Esophagus muscularis mucosa (tissue), 4 donors: ENCODE measurements at regions not wholly inside any gene's neighbourhood (a gene's known extent, or its start where the extent isn't known, plus 50 kb on each side); places are given as distances from the start of the nearest gene placed in this dataset.

Experiments used
- DNase-seq: peaks from one replicate; pipeline ENCODE4 v3.0.0-alpha.2; 2017; ENCODE audit errors: extremely low spot score
- H3K27ac ChIP-seq, 4 donors: fragments of 200-600 bp; sonication (generic); replicated peaks in 1 of 4; 1 replicate in 3 of 4; 2 replicates in 1 of 4; pipeline ENCODE4 v1.5.1; 2016 to 2019; ENCODE audit warnings: mild to moderate bottlenecking in 1 of 4
- H3K27me3 ChIP-seq, 4 donors: fragments of 200-600 bp; sonication (generic); one replicate each; pipeline versions ENCODE4 v1.5.1 to v1.6.0; 2016 to 2019
- H3K36me3 ChIP-seq, 4 donors: fragments of 200-600 bp; sonication (generic); one replicate each; pipeline ENCODE4 v1.5.1; 2016 to 2019
- H3K4me1 ChIP-seq, 4 donors: fragments of 200-600 bp; sonication (generic); one replicate each; pipeline ENCODE4 v1.5.1; 2016 to 2019
- H3K4me3 ChIP-seq, 4 donors: fragments of 200-600 bp; sonication (generic); 1 replicate in 2 of 4; 2 replicates in 2 of 4; pipeline ENCODE4 v1.5.1; 2016 to 2019; ENCODE audit warnings: mild to moderate bottlenecking in 4 of 4, moderate library complexity in 1 of 4
- H3K9me3 ChIP-seq, 4 donors: fragments of 200-600 bp; sonication (generic); 1 replicate in 3 of 4; 2 replicates in 1 of 4; pipeline ENCODE4 v1.5.1; 2016 to 2019
- EP300 ChIP-seq: sonication (generic); formaldehyde crosslinking; IDR thresholded peaks from one replicate; pipeline ENCODE4 v1.6.1; 2017; ENCODE audit warnings: antibody characterized with exemption
- POLR2A ChIP-seq: fragments of 450-650 bp; IDR thresholded peaks from one replicate; pipeline ENCODE4 v1.6.1; 2017; ENCODE audit warnings: antibody characterized with exemption, moderate library complexity, mild to moderate bottlenecking, low read depth
- POLR2AphosphoS5 ChIP-seq, 2 donors: sonication (generic); formaldehyde crosslinking; IDR thresholded peaks; one replicate each; pipeline ENCODE4 v1.6.1; 2017; ENCODE audit warnings: antibody characterized with exemption in 2 of 2
- WGBS: methylation state at CpG from one replicate; pipeline ENCODE4 v1.1.5; 2018; 5-methylcytosine and 5-hydroxymethylcytosine counted together
- intact Hi-C: fragments of 100-400 bp; cut with DNase I; formaldehyde crosslinking; loops from one replicate; pipeline ENCODE4 v1.15.1; 2023
- TF ChIP-seq, protein P1 (sequence below), 3 experiments: fragments of 200-600 bp in 2 of 3; fragments of 450-650 bp in 1 of 3; sonication (generic) in 2 of 3; IDR thresholded peaks; one replicate each; pipeline ENCODE4 v1.5.1; 2017 to 2019; ENCODE audit warnings: antibody characterized with exemption in 3 of 3, mild to moderate bottlenecking in 2 of 3, moderate library complexity in 1 of 3

DNA sequence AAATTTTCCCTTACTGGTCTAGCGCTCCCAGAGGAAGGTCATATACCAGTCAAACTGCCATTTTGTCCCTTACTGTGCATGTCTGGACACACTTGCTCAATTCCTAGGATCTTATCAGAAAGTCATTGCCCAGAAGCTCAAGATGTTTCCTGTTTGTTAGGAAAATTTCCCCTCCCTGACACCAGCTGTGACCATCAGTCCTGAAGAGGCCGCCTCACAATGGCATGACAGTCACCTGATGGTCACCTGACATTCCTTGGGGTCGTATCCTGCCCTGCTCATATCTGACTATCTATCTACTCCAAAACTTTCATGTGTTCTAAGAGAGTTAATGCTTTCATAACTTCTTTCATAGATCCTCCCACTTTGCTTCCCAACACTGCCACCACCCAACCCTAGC, 219.9 kb downstream of the OTOR start:
- Histone ChIP-seq H3K4me3 (no peak overlapping the region), H3K4me1 (no peaks in the 10 kb centered on the region), H3K27me3 (no peaks in the 10 kb centered on the region), H3K27ac (no peak overlapping the region), H3K36me3 (no peaks in the 10 kb centered on the region), H3K9me3 (no peaks in the 10 kb centered on the region)
- intact Hi-C loops, result no loop called here
- DNase-seq, result peak; percentile 68
- 72% methylated on average over 3 of the region's 3 CpGs for WGBS
- TF ChIP-seq, protein P1, sequence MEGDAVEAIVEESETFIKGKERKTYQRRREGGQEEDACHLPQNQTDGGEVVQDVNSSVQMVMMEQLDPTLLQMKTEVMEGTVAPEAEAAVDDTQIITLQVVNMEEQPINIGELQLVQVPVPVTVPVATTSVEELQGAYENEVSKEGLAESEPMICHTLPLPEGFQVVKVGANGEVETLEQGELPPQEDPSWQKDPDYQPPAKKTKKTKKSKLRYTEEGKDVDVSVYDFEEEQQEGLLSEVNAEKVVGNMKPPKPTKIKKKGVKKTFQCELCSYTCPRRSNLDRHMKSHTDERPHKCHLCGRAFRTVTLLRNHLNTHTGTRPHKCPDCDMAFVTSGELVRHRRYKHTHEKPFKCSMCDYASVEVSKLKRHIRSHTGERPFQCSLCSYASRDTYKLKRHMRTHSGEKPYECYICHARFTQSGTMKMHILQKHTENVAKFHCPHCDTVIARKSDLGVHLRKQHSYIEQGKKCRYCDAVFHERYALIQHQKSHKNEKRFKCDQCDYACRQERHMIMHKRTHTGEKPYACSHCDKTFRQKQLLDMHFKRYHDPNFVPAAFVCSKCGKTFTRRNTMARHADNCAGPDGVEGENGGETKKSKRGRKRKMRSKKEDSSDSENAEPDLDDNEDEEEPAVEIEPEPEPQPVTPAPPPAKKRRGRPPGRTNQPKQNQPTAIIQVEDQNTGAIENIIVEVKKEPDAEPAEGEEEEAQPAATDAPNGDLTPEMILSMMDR (IDR thresholded peaks at IDR 0.05), result no peak
- TF ChIP-seq EP300 (no peak), POLR2A (no peak), POLR2AphosphoS5 (IDR thresholded peaks at IDR 0.05) (no peak)

DNA sequence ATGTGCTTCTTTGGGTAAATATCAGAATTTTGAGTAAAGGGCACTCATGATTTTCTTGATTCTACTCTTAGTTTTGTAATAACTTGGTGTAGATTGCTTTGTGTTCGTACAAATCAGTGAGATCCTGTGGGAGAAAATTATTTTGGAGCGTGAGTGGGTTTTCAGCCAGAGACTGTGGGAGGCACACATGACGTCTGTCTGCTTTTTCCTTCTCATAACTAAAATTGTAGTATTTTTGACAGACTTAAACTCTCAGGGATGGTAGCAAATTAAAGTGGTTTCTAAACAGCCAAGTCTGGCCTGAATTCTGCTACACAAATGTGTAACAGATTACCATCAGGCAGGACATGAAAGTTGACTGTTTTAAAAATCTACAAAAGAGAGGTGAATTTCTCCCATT, 222.6 kb downstream of the OTOR start:
- Histone ChIP-seq H3K27ac (no peak overlapping the region), H3K36me3 (no peaks in the 10 kb centered on the region), H3K9me3 (no peaks in the 10 kb centered on the region), H3K27me3 (no peaks in the 10 kb centered on the region), H3K4me1 (no peaks in the 10 kb centered on the region), H3K4me3 (no peak overlapping the region)
- DNase-seq, result no peak
- WGBS, result 68% methylated on average over 3 of the region's 3 CpGs
- no peak for TF ChIP-seq EP300
- TF ChIP-seq, protein P1 (IDR thresholded peaks at IDR 0.05), result no peak
- TF ChIP-seq POLR2AphosphoS5 (IDR thresholded peaks at IDR 0.05), result no peak
- no peak for TF ChIP-seq POLR2A
- intact Hi-C loops, result no loop called here

DNA sequence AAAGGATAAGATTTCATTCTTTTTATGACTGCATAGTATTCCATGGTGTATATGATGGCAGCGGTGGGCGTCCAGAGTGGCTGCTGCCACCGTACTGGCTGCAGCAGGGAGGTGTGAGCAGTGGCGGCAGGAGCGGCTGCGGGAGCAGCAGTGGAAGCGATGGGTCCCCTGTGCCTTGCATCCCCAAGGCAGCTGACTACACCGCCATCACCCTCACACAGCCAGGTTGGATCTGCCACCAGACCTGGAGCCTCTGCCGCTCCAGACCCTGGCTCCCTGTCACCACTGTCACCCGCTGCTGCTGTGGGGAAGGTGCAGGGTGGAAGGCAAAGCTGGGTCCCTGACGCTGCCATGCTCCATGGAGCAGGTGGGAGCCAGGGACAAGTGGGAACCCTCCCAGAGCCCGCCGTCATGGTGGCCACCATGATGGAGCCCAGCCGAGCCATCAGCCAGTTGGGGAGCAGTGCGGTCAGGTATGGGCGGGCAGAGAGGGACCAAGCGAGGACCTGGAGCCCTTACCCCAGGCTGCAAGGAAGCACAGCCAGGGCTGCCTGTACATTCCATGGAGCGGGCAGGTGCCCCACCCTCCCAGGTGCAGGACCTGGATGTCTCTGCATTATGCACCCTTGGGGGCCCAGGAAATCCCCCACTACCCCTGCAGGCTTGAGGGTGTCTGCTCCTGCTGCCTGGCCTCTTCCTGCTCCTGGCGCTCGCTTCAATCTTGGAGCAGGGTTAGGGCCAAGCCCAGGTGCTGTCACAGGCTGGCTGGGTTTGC, 226.1 kb downstream of the OTOR start:
- Histone ChIP-seq H3K9me3 (peaks cover 0 to 7% (median 3%) of the 10 kb centered on the region in 4 donors), H3K4me1 (no peaks in the 10 kb centered on the region), H3K27me3 (no peaks in the 10 kb centered on the region), H3K4me3 (no peak overlapping the region), H3K36me3 (no peaks in the 10 kb centered on the region), H3K27ac (no peak overlapping the region)
- DNase-seq, result no peak
- WGBS, result 94% methylated on average over 15 of the region's 20 CpGs
- intact Hi-C loops, result no loop called here
- no peak for TF ChIP-seq POLR2A
- TF ChIP-seq POLR2AphosphoS5 (IDR thresholded peaks at IDR 0.05), result no peak
- no peak for TF ChIP-seq EP300
- TF ChIP-seq, protein P1 (IDR thresholded peaks at IDR 0.05), result no peak

DNA sequence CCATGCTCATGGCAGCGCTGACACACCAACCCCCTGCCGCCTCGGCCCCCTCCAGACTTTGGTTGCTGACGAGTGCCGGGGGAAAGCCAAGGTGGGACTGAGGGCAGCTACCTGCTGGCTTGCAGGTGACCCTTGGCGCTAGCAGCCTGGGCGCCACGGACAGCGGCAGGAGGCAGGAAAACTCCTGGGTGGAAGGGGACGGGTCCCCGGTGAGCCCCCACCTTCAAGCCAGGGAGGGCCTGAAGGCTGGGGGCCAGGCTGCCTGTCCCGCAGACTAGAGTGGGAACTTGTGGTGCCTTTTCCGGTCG, 226.7 kb downstream of the OTOR start:
- peaks cover 0 to 7% (median 3%) of the 10 kb centered on the region in 4 donors for H3K9me3 ChIP-seq
- H3K36me3 ChIP-seq, result no peaks in the 10 kb centered on the region
- intact Hi-C loops, result no loop called here
- WGBS, result 85% methylated on average over 4 of the region's 14 CpGs
- DNase-seq, result no peak
- H3K27me3 ChIP-seq, result no peaks in the 10 kb centered on the region
- no peak overlapping the region for H3K27ac ChIP-seq
- TF ChIP-seq POLR2AphosphoS5 (IDR thresholded peaks at IDR 0.05) (no peak), EP300 (no peak), POLR2A (no peak)
- TF ChIP-seq, protein P1 (IDR thresholded peaks at IDR 0.05), result no peak
- no peaks in the 10 kb centered on the region for H3K4me1 ChIP-seq
- H3K4me3 ChIP-seq, result no peak overlapping the region

DNA sequence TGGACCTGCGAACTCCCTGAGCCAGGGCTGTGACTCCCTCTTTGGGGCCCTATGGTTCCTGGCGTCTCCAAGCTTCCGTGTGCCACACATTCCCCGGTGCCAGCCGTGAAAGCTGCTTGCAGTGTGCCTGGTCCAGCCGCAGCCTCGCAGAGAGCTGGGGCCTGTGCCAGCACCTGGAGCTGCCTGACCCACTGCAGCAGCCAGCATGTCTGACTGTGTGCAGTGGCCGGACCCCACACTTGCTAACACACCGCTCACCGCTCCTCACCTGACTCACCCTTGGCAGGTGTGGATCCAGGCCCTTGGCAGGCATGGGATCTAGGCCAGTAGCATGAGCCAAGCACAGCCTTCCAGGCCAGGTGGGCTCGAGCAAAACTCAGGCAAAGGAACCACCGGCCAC, 227.5 kb downstream of the OTOR start:
- Histone ChIP-seq H3K27ac (no peak overlapping the region), H3K4me1 (no peaks in the 10 kb centered on the region), H3K36me3 (no peaks in the 10 kb centered on the region), H3K4me3 (no peak overlapping the region), H3K27me3 (no peaks in the 10 kb centered on the region), H3K9me3 (peaks cover 0 to 7% (median 3%) of the 10 kb centered on the region in 4 donors)
- no peak for DNase-seq
- intact Hi-C loops, result no loop called here
- TF ChIP-seq POLR2A, result no peak
- TF ChIP-seq, protein P1 (IDR thresholded peaks at IDR 0.05), result no peak
- no peak for TF ChIP-seq EP300
- TF ChIP-seq POLR2AphosphoS5 (IDR thresholded peaks at IDR 0.05), result no peak
- 88% methylated on average over 4 of the region's 12 CpGs for WGBS
